CD8-positive, alpha-beta memory T cell (primary cell): ENCODE measurements at regions not wholly inside any gene's neighbourhood (a gene's known extent, or its start where the extent isn't known, plus 50 kb on each side); places are given as distances from the start of the nearest gene placed in this dataset.
"Not testable (repeated sequence)": the region's sequence is repeated elsewhere in the genome, so short reads cannot be mapped to it uniquely, and the experiment has no call there.

ENCODE experiments used
- CTCF ChIA-PET: fragments of 350-600 bp; sonication (Branson Sonifier 250); formaldehyde crosslinking; loops from one replicate; lab custom pipeline; 2021; ENCODE audit warnings: antibody characterized with exemption; lab: Charles Lee
- POLR2A ChIA-PET: fragments of 350-600 bp; sonication (Branson Sonifier 250); formaldehyde crosslinking; loops from one replicate; lab custom pipeline; 2021; ENCODE audit warnings: antibody characterized with exemption; lab: Charles Lee
- DNase-seq, 5 donors: peaks; one replicate each; pipeline versions ENCODE4 v3.0.0 to v3.0.0-alpha.2; 2020 to 2022; ENCODE audit warnings: mixed read lengths in 1 of 5
- H3K27ac ChIP-seq: one replicate; pipeline ENCODE4 v1.7.0; 2013; ENCODE audit warnings: low read depth, mild to moderate bottlenecking, low read length, moderate library complexity
- H3K27me3 ChIP-seq: 2 replicates; pipeline ENCODE4 v1.7.0; 2013; ENCODE audit warnings: low read length, mild to moderate bottlenecking; ENCODE audit not compliant: insufficient read depth, poor library complexity, severe bottlenecking
- H3K36me3 ChIP-seq: 2 replicates; pipeline ENCODE4 v1.7.0; 2013; ENCODE audit warnings: mild to moderate bottlenecking, low read length, moderate library complexity; ENCODE audit not compliant: insufficient read depth
- H3K4me1 ChIP-seq: 2 replicates; pipeline ENCODE4 v1.7.0; 2013; ENCODE audit warnings: mild to moderate bottlenecking, low read length, moderate library complexity; ENCODE audit not compliant: insufficient read depth
- H3K4me3 ChIP-seq: 2 replicates; pipeline ENCODE4 v1.7.0; 2013; ENCODE audit warnings: mild to moderate bottlenecking, low read length
- H3K9me3 ChIP-seq: 2 replicates; pipeline ENCODE4 v1.7.0; 2013; ENCODE audit warnings: mild to moderate bottlenecking, low read length
- H3K27ac Mint-ChIP-seq, 8 donors: one replicate each; pipeline ENCODE4 v1.8.0; 2020 to 2021; ENCODE audit warnings: mixed read lengths in 8 of 8, mild to moderate bottlenecking in 6 of 8, inconsistent platforms in 3 of 8, moderate library complexity in 3 of 8
- H3K27me3 Mint-ChIP-seq, 2 donors: one replicate each; pipeline ENCODE4 v1.8.0; 2020 to 2021; ENCODE audit warnings: mixed read lengths in 2 of 2, mild to moderate bottlenecking in 1 of 2, moderate library complexity in 1 of 2
- H3K36me3 Mint-ChIP-seq, 3 donors: one replicate each; pipeline ENCODE4 v1.8.0; 2020 to 2021; ENCODE audit warnings: mixed read lengths in 3 of 3, inconsistent platforms in 1 of 3, mild to moderate bottlenecking in 1 of 3
- H3K4me1 Mint-ChIP-seq, 3 donors: one replicate each; pipeline ENCODE4 v1.8.0; 2020 to 2021; ENCODE audit warnings: mixed read lengths in 3 of 3, inconsistent platforms in 1 of 3, mild to moderate bottlenecking in 1 of 3
- H3K4me3 Mint-ChIP-seq, 7 donors: one replicate each; pipeline ENCODE4 v1.8.0; 2020 to 2021; ENCODE audit warnings: mixed read lengths in 7 of 7, mild to moderate bottlenecking in 6 of 7, moderate library complexity in 4 of 7, inconsistent platforms in 2 of 7
- H3K9me3 Mint-ChIP-seq, 5 donors: one replicate each; pipeline ENCODE4 v1.8.0; 2020 to 2022; ENCODE audit warnings: mixed read lengths in 5 of 5, mild to moderate bottlenecking in 3 of 5, moderate library complexity in 2 of 5, inconsistent platforms in 1 of 5

GRCh38 chr1:68923475-68924088 is 426.7 kb upstream of the DEPDC1 start:
- H3K4me1 Mint-ChIP-seq, H3K27ac ChIP-seq, H3K27me3 ChIP-seq, H3K27me3 Mint-ChIP-seq, POLR2A ChIA-PET, CTCF ChIA-PET, H3K4me3 Mint-ChIP-seq, H3K9me3 Mint-ChIP-seq, H3K36me3 Mint-ChIP-seq, H3K4me1 ChIP-seq, H3K27ac Mint-ChIP-seq, H3K9me3 ChIP-seq, DNase-seq, H3K36me3 ChIP-seq, H3K4me3 ChIP-seq: not testable (repeated sequence)

DNA sequence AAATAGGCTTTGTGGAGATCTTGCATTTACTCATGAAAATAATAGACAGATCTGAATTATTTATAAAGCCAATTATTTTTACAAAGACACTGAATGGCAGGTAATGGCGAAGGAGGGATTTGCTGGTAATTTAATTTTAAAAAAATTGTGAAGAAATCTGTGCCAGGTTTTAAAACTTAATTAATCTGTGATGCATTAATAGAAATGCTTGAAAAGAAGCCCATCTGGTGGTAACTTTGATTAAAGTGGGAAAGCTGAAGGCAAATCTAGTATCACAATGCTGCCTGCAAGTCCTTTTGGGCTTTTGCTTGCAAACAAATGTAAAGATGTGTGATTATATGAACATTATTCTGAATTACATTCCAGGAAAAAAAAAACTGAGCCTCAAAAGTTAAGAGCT is 433.2 kb upstream of the DEPDC1 start:
- Histone ChIP-seq H3K27me3 (no peaks in the 10 kb centered on the region), H3K9me3 (no peaks in the 10 kb centered on the region), H3K27ac (no peak overlapping the region), H3K4me1 (no peaks in the 10 kb centered on the region), H3K4me3 (no peak overlapping the region), H3K36me3 (no peaks in the 10 kb centered on the region)
- Mint-ChIP-seq H3K4me3 (no peak overlapping the region), H3K4me1 (no peaks in the 10 kb centered on the region), H3K27ac (no peak overlapping the region), H3K36me3 (no peaks in the 10 kb centered on the region), H3K27me3 (no peaks in the 10 kb centered on the region), H3K9me3 (peaks cover 1 to 23% (median 4%) of the 10 kb centered on the region in 5 donors)
- ChIA-PET CTCF (no interaction called here), POLR2A (no interaction called here)
- DNase-seq, result no peak

DNA sequence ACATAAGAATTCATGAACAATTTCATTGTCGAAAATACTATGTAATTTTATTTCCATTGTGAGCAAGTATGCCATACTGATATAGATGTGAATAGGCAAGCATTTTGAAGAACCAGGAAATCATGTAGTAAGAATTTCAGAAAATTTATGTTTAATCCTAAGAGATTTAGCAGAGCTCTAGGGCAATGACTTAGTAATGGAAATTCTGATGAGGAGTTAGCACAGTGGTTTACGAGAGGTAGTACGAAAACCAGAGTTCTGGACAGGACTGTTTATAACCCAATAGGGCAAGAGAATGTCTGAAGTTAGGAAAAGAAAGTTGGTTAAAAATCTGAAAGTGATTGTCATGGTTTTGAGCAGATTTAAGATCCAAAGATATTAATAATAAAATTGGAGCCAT is 439.6 kb upstream of the DEPDC1 start:
- H3K9me3 ChIP-seq, result no peaks in the 10 kb centered on the region
- DNase-seq, result no peak
- H3K4me3 ChIP-seq, result no peak overlapping the region
- no peaks in the 10 kb centered on the region for H3K4me1 Mint-ChIP-seq
- H3K27ac ChIP-seq, result no peak overlapping the region
- no peaks in the 10 kb centered on the region for H3K36me3 ChIP-seq
- H3K36me3 Mint-ChIP-seq, result no peaks in the 10 kb centered on the region
- H3K27me3 Mint-ChIP-seq, result no peaks in the 10 kb centered on the region
- POLR2A ChIA-PET, result no interaction called here
- no peaks in the 10 kb centered on the region for H3K4me1 ChIP-seq
- H3K4me3 Mint-ChIP-seq, result no peak overlapping the region
- H3K9me3 Mint-ChIP-seq, result peaks cover 0 to 25% (median 4%) of the 10 kb centered on the region in 5 donors
- CTCF ChIA-PET, result no interaction called here
- H3K27ac Mint-ChIP-seq, result no peak overlapping the region
- H3K27me3 ChIP-seq, result no peaks in the 10 kb centered on the region

GRCh38 chr1:68938051-68938666 is 441.3 kb upstream of the DEPDC1 start:
- H3K36me3 Mint-ChIP-seq, result no peaks in the 10 kb centered on the region
- no peak overlapping the region for H3K4me3 ChIP-seq

GRCh38 chr1:68950036-68950435 is 453.2 kb upstream of the DEPDC1 start:
- H3K9me3 ChIP-seq, result no peaks in the 10 kb centered on the region
- H3K4me3 ChIP-seq, result no peak overlapping the region
- H3K27me3 Mint-ChIP-seq, result no peaks in the 10 kb centered on the region
- no peaks in the 10 kb centered on the region for H3K4me1 Mint-ChIP-seq
- H3K4me1 ChIP-seq, result no peaks in the 10 kb centered on the region
- H3K4me3 Mint-ChIP-seq, result no peak overlapping the region
- no peak overlapping the region for H3K27ac ChIP-seq
- no peaks in the 10 kb centered on the region for H3K36me3 Mint-ChIP-seq
- no peaks in the 10 kb centered on the region for H3K36me3 ChIP-seq
- ChIA-PET POLR2A (no interaction called here), CTCF (no interaction called here)
- H3K9me3 Mint-ChIP-seq, result peaks cover 0 to 4% (median 3%) of the 10 kb centered on the region in 5 donors
- no peak for DNase-seq
- no peaks in the 10 kb centered on the region for H3K27me3 ChIP-seq
- no peak overlapping the region for H3K27ac Mint-ChIP-seq

More at GRCh38 chr1:68938051-68938666, 441.3 kb upstream of the DEPDC1 start:
- no peak overlapping the region for H3K27ac ChIP-seq
- no peak for DNase-seq
- POLR2A ChIA-PET, result no interaction called here
- H3K4me1 ChIP-seq, result no peaks in the 10 kb centered on the region
- no peaks in the 10 kb centered on the region for H3K9me3 ChIP-seq
- Mint-ChIP-seq H3K27ac (no peak overlapping the region), H3K27me3 (no peaks in the 10 kb centered on the region), H3K4me3 (no peak overlapping the region), H3K4me1 (no peaks in the 10 kb centered on the region), H3K9me3 (peaks cover 0 to 17% (median 6%) of the 10 kb centered on the region in 5 donors)
- CTCF ChIA-PET, result no interaction called here
- no peaks in the 10 kb centered on the region for H3K27me3 ChIP-seq
- no peaks in the 10 kb centered on the region for H3K36me3 ChIP-seq

GRCh38 chr1:68953311-68953710 is 456.4 kb upstream of the DEPDC1 start:
- Histone ChIP-seq H3K4me1 (no peaks in the 10 kb centered on the region), H3K27ac (no peak overlapping the region), H3K9me3 (no peaks in the 10 kb centered on the region), H3K36me3 (no peaks in the 10 kb centered on the region), H3K27me3 (no peaks in the 10 kb centered on the region), H3K4me3 (no peak overlapping the region)
- ChIA-PET POLR2A (no interaction called here), CTCF (no interaction called here)
- H3K36me3 Mint-ChIP-seq, result no peaks in the 10 kb centered on the region
- H3K27me3 Mint-ChIP-seq, result no peaks in the 10 kb centered on the region
- peaks cover 0 to 11% (median 2%) of the 10 kb centered on the region in 5 donors for H3K9me3 Mint-ChIP-seq
- H3K4me3 Mint-ChIP-seq, result no peak overlapping the region
- no peak overlapping the region for H3K27ac Mint-ChIP-seq
- H3K4me1 Mint-ChIP-seq, result no peaks in the 10 kb centered on the region
- no peak for DNase-seq

- no peaks in the 10 kb centered on the region for H3K9me3 ChIP-seq
- H3K27ac ChIP-seq, result no peak overlapping the region
- ChIA-PET CTCF (no interaction called here), POLR2A (no interaction called here)
- Mint-ChIP-seq H3K4me3 (no peak overlapping the region), H3K27ac (no peak overlapping the region), H3K27me3 (no peaks in the 10 kb centered on the region), H3K4me1 (no peaks in the 10 kb centered on the region), H3K36me3 (no peaks in the 10 kb centered on the region), H3K9me3 (peaks cover 0 to 11% (median 2%) of the 10 kb centered on the region in 5 donors)
- no peak overlapping the region for H3K4me3 ChIP-seq
- H3K36me3 ChIP-seq, result no peaks in the 10 kb centered on the region
- H3K4me1 ChIP-seq, result no peaks in the 10 kb centered on the region
- no peak for DNase-seq
- H3K27me3 ChIP-seq, result no peaks in the 10 kb centered on the region
Observed at GRCh38 chr1:68954841-68955240, 458.0 kb upstream of the DEPDC1 start.

GRCh38 chr1:68955424-68955823 is 458.5 kb upstream of the DEPDC1 start:
- CTCF ChIA-PET, result no interaction called here
- Histone ChIP-seq H3K27ac (no peak overlapping the region), H3K36me3 (no peaks in the 10 kb centered on the region), H3K4me1 (no peaks in the 10 kb centered on the region), H3K4me3 (no peak overlapping the region), H3K27me3 (no peaks in the 10 kb centered on the region), H3K9me3 (no peaks in the 10 kb centered on the region)
- Mint-ChIP-seq H3K4me3 (no peak overlapping the region), H3K9me3 (peaks cover 0 to 11% (median 2%) of the 10 kb centered on the region in 5 donors), H3K27ac (no peak overlapping the region), H3K27me3 (no peaks in the 10 kb centered on the region), H3K4me1 (no peaks in the 10 kb centered on the region), H3K36me3 (no peaks in the 10 kb centered on the region)
- POLR2A ChIA-PET, result no interaction called here
- no peak for DNase-seq
